CD14-positive monocyte (primary cell): ENCODE measurements at regions not wholly inside any gene's neighbourhood (a gene's known extent, or its start where the extent isn't known, plus 50 kb on each side); places are given as distances from the start of the nearest gene placed in this dataset.
"Not testable (repeated sequence)": the region's sequence is repeated elsewhere in the genome, so short reads cannot be mapped to it uniquely, and the experiment has no call there.

Source experiments
- DNase-seq, 3 donors: peaks; one replicate each; pipeline ENCODE4 v3.0.0-alpha.2; 2011 to 2022
- H2AFZ ChIP-seq: 2 replicates; pipeline ENCODE4 v1.6.0; 2012; ENCODE audit warnings: mild to moderate bottlenecking, low read depth, low read length, inconsistent platforms; ENCODE audit not compliant: insufficient read depth, poor library complexity, severe bottlenecking
- H3K27ac ChIP-seq, 2 donors: 1 replicate in 1 of 2; 2 replicates in 1 of 2; pipeline ENCODE4 v1.5.1; 2012 to 2013; ENCODE audit warnings: low read length in 2 of 2, control low read depth in 1 of 2, inconsistent platforms in 1 of 2, low read depth in 1 of 2, mild to moderate bottlenecking in 1 of 2
- H3K27me3 ChIP-seq, 2 donors: one replicate each; pipeline versions ENCODE4 v1.6.0 to v1.6.1; 2011 to 2013; ENCODE audit warnings: low read length in 2 of 2; ENCODE audit not compliant: control insufficient read depth in 2 of 2, insufficient read depth in 2 of 2
- H3K36me3 ChIP-seq, 2 donors: replicated peaks in 1 of 2; 1 replicate in 1 of 2; 2 replicates in 1 of 2; pipeline versions ENCODE4 v1.5.1 to v1.6.1; 2012 to 2013; ENCODE audit warnings: low read length in 2 of 2, control low read depth in 1 of 2, inconsistent platforms in 1 of 2, mild to moderate bottlenecking in 1 of 2; ENCODE audit not compliant: insufficient read depth in 2 of 2, control insufficient read depth in 1 of 2
- H3K4me1 ChIP-seq, 2 donors: 1 replicate in 1 of 2; 2 replicates in 1 of 2; pipeline versions ENCODE4 v1.5.1 to v1.6.1; 2012 to 2013; ENCODE audit warnings: low read length in 2 of 2, control low read depth in 1 of 2, inconsistent platforms in 1 of 2, mild to moderate bottlenecking in 1 of 2, moderate library complexity in 1 of 2; ENCODE audit not compliant: insufficient read depth in 2 of 2, control insufficient read depth in 1 of 2
- H3K4me2 ChIP-seq: replicated peaks from 2 replicates; pipeline ENCODE3; 2012; ENCODE audit warnings: low read length, moderate library complexity, mild to moderate bottlenecking; ENCODE audit not compliant: poor library complexity, severe bottlenecking; ENCODE audit errors: extremely low read depth
- H3K4me3 ChIP-seq, 3 experiments: fragments of 200-600 bp in 1 of 3; sonication (generic) in 1 of 3; replicated peaks in 1 of 3; 1 replicate in 2 of 3; 2 replicates in 1 of 3; pipeline ENCODE4 v1.5.1; 2011 to 2013; ENCODE audit warnings: low read length in 3 of 3, mild to moderate bottlenecking in 3 of 3, control low read depth in 2 of 3, low read depth in 2 of 3, inconsistent platforms in 1 of 3, moderate library complexity in 1 of 3
- H3K79me2 ChIP-seq: 2 replicates; pipeline ENCODE4 v1.6.0; 2012; ENCODE audit warnings: mild to moderate bottlenecking, control low read depth, inconsistent platforms, low read length, moderate library complexity; ENCODE audit not compliant: insufficient read depth
- H3K9ac ChIP-seq: 2 replicates; pipeline ENCODE4 v1.6.0; 2017; ENCODE audit warnings: low read length, mild to moderate bottlenecking; ENCODE audit not compliant: insufficient read depth, poor library complexity, severe bottlenecking
- H3K9me3 ChIP-seq, 2 donors: replicated peaks in 1 of 2; 1 replicate in 1 of 2; 2 replicates in 1 of 2; pipeline versions ENCODE4 v1.5.1 to v1.6.1; 2012 to 2013; ENCODE audit warnings: low read length in 2 of 2, control low read depth in 1 of 2; ENCODE audit not compliant: control insufficient read depth in 1 of 2, insufficient read depth in 1 of 2
- H4K20me1 ChIP-seq: 2 replicates; pipeline ENCODE4 v1.6.0; 2012; ENCODE audit warnings: mild to moderate bottlenecking, low read length, control low read depth, moderate library complexity; ENCODE audit not compliant: insufficient read depth
- H3K27ac Mint-ChIP-seq, 7 donors: one replicate each; pipeline ENCODE4 v1.8.0; 2020; ENCODE audit warnings: mild to moderate bottlenecking in 7 of 7, mixed read lengths in 7 of 7, moderate library complexity in 6 of 7, inconsistent platforms in 2 of 7
- H3K27me3 Mint-ChIP-seq, 3 donors: one replicate each; pipeline ENCODE4 v1.8.0; 2021 to 2022; ENCODE audit warnings: low read depth in 3 of 3, mild to moderate bottlenecking in 3 of 3, mixed read lengths in 3 of 3, moderate library complexity in 3 of 3, inconsistent platforms in 1 of 3
- H3K36me3 Mint-ChIP-seq, 2 donors: one replicate each; pipeline ENCODE4 v1.8.0; 2020; ENCODE audit warnings: mixed read lengths in 2 of 2, inconsistent platforms in 1 of 2, mild to moderate bottlenecking in 1 of 2
- H3K4me1 Mint-ChIP-seq: one replicate; pipeline ENCODE4 v1.8.0; 2020; ENCODE audit warnings: mild to moderate bottlenecking, mixed read lengths
- H3K4me3 Mint-ChIP-seq, 2 donors: one replicate each; pipeline ENCODE4 v1.8.0; 2020; ENCODE audit warnings: mild to moderate bottlenecking in 2 of 2, mixed read lengths in 2 of 2, moderate library complexity in 1 of 2
- H3K9me3 Mint-ChIP-seq, 7 donors: one replicate each; pipeline ENCODE4 v1.8.0; 2020 to 2022; ENCODE audit warnings: mixed read lengths in 7 of 7, mild to moderate bottlenecking in 6 of 7, moderate library complexity in 6 of 7, inconsistent platforms in 2 of 7
- CTCF ChIP-seq: fragments of 200-600 bp; IDR thresholded peaks from one replicate; pipeline ENCODE4 v1.8.0; 2022; ENCODE audit warnings: antibody characterized with exemption, mild to moderate bottlenecking
- WGBS: methylation state at CpG from one replicate; pipeline ENCODE4 v1.1.5; 2013; ENCODE audit warnings: missing lambda C conversion rate; ENCODE audit not compliant: insufficient coverage; 5-methylcytosine and 5-hydroxymethylcytosine counted together
- intact Hi-C, 2 donors: fragments of 100-400 bp; cut with micrococcal nuclease; formaldehyde crosslinking; loops; one replicate each; pipeline versions ENCODE4 v1.15.0 to v1.15.1; 2023

GRCh38 chr1:65640046-65640445, 152.6 kb upstream of the PDE4B start:
- Histone ChIP-seq H3K79me2 (no peaks in the 10 kb centered on the region), H3K4me1 (no peaks in the 10 kb centered on the region), H3K4me3 (no peak overlapping the region), H3K27ac (no peak overlapping the region), H3K9me3 (no peaks in the 10 kb centered on the region), H2AFZ (no peak overlapping the region), H4K20me1 (no peaks in the 10 kb centered on the region), H3K36me3 (no peaks in the 10 kb centered on the region), H3K27me3 (no peaks in the 10 kb centered on the region), H3K4me2 (no peak overlapping the region), H3K9ac (no peak overlapping the region)
- Mint-ChIP-seq H3K4me3 (no peak overlapping the region), H3K36me3 (no peaks in the 10 kb centered on the region), H3K9me3 (peaks cover 3 to 12% (median 6%) of the 10 kb centered on the region in 7 donors), H3K4me1 (no peaks in the 10 kb centered on the region), H3K27ac (no peak overlapping the region), H3K27me3 (peaks cover 0 to 3% (median 2%) of the 10 kb centered on the region in 3 donors)
- no peak for DNase-seq
- intact Hi-C loops, result no loop called here
- no CpG with 5 or more reads among the region's 1 CpG for WGBS
- TF ChIP-seq CTCF, result no peak

- H3K9ac ChIP-seq, H3K27ac ChIP-seq, H3K27ac Mint-ChIP-seq, H3K4me1 Mint-ChIP-seq, H3K27me3 Mint-ChIP-seq, DNase-seq, H4K20me1 ChIP-seq, H3K36me3 ChIP-seq, H3K4me3 ChIP-seq, H3K27me3 ChIP-seq, H3K36me3 Mint-ChIP-seq, H3K4me3 Mint-ChIP-seq, H3K4me2 ChIP-seq, intact Hi-C loops, H3K4me1 ChIP-seq, H2AFZ ChIP-seq, H3K79me2 ChIP-seq: not testable (repeated sequence)
- no CpG with 5 or more reads among the region's 1 CpG for WGBS
- peaks cover 33 to 60% (median 45%) of the 10 kb centered on the region in 7 donors for H3K9me3 Mint-ChIP-seq
- peaks cover 21 to 32% of the 10 kb centered on the region in 2 donors for H3K9me3 ChIP-seq
Observed at GRCh38 chr1:65649185-65649584, 143.5 kb upstream of the PDE4B start.
